HL-60 (cell line): ENCODE measurements at regions not wholly inside any gene's neighbourhood (a gene's known extent, or its start where the extent isn't known, plus 50 kb on each side); places are given as distances from the start of the nearest gene placed in this dataset.
"Not testable (repeated sequence)": the region's sequence is repeated elsewhere in the genome, so short reads cannot be mapped to it uniquely, and the experiment has no call there.

Source experiments
- DNase-seq, 2 experiments: peaks; one replicate each; pipeline ENCODE4 v3.0.0-alpha.2; 2010 to 2020; ENCODE audit warnings: low read depth in 1 of 2, low spot score in 1 of 2
- H3K27ac ChIP-seq: fragments of 250-450 bp; sonication (Bioruptor Pico); replicated peaks from 2 replicates; pipeline ENCODE4 v1.5.1; 2020; ENCODE audit warnings: mild to moderate bottlenecking, moderate library complexity
- H3K27me3 ChIP-seq: fragments of 250-450 bp; sonication (Bioruptor Pico); 2 replicates; pipeline ENCODE4 v1.5.1; 2021; ENCODE audit warnings: mild to moderate bottlenecking, moderate library complexity; ENCODE audit not compliant: insufficient read depth, poor library complexity, severe bottlenecking
- H3K4me3 ChIP-seq: replicated peaks from 2 replicates; pipeline ENCODE4 v1.5.1; 2011; ENCODE audit warnings: mild to moderate bottlenecking, control low read depth, low read length; ENCODE audit not compliant: insufficient read depth
- CTCF ChIP-seq: IDR thresholded peaks from one replicate; pipeline ENCODE4 v1.5.1; 2011; ENCODE audit warnings: low read length, control low read depth, inconsistent platforms; ENCODE audit not compliant: insufficient read depth
- GABPA ChIP-seq: IDR thresholded peaks from 2 replicates; pipeline ENCODE4 v1.6.1; 2012; ENCODE audit warnings: low read depth
- POLR2AphosphoS5 ChIP-seq: IDR thresholded peaks from 2 replicates; pipeline ENCODE4 v1.6.1; 2012; ENCODE audit warnings: low read depth
- REST ChIP-seq: IDR thresholded peaks from 2 replicates; pipeline ENCODE4 v1.6.1; 2012; ENCODE audit warnings: low read depth; ENCODE audit not compliant: insufficient replicate concordance
- SPI1 ChIP-seq: IDR thresholded peaks from 2 replicates; pipeline ENCODE4 v1.6.1; 2012; ENCODE audit warnings: low read depth, mild to moderate bottlenecking, borderline replicate concordance

GRCh38 chr15:66980326-66980725, 85.1 kb upstream of the SMAD3 start:
- not testable (repeated sequence) for H3K27me3 ChIP-seq, H3K27ac ChIP-seq, H3K4me3 ChIP-seq, DNase-seq

GRCh38 chr15:66981771-66982170, 83.6 kb upstream of the SMAD3 start:
- Histone ChIP-seq H3K27me3 (no peaks in the 10 kb centered on the region), H3K4me3 (no peak overlapping the region), H3K27ac (no peak overlapping the region)
- no peak for TF ChIP-seq SPI1
- TF ChIP-seq POLR2AphosphoS5, result no peak
- no peak for TF ChIP-seq GABPA
- no peak for TF ChIP-seq REST
- TF ChIP-seq CTCF, result no peak
- no peak for DNase-seq

GRCh38 chr15:66982250-66982649, 83.2 kb upstream of the SMAD3 start:
- no peak for DNase-seq
- Histone ChIP-seq H3K27ac (no peak overlapping the region), H3K27me3 (no peaks in the 10 kb centered on the region), H3K4me3 (no peak overlapping the region)
- no peak for TF ChIP-seq SPI1
- TF ChIP-seq POLR2AphosphoS5, result no peak
- no peak for TF ChIP-seq REST
- TF ChIP-seq CTCF, result no peak
- no peak for TF ChIP-seq GABPA

- no peak overlapping the region for H3K4me3 ChIP-seq
- no peak for DNase-seq
- H3K27me3 ChIP-seq, result no peaks in the 10 kb centered on the region
- H3K27ac ChIP-seq, result no peak overlapping the region
- TF ChIP-seq SPI1, result no peak
- no peak for TF ChIP-seq POLR2AphosphoS5
- no peak for TF ChIP-seq CTCF
- no peak for TF ChIP-seq REST
- TF ChIP-seq GABPA, result no peak
These were observed 82.6 kb upstream of the SMAD3 start for GRCh38 chr15:66982816-66983215.
